Stomach (tissue), 8 donors: ENCODE measurements at regions not wholly inside any gene's neighbourhood (a gene's known extent, or its start where the extent isn't known, plus 50 kb on each side); places are given as distances from the start of the nearest gene placed in this dataset.
"Not testable (repeated sequence)": the region's sequence is repeated elsewhere in the genome, so short reads cannot be mapped to it uniquely, and the experiment has no call there.

Experiments used
- DNase-seq, 2 donors: peaks; one replicate each; pipeline versions ENCODE4 v3.0.0 to v3.0.0-alpha.2; 2013 to 2019
- H3K27ac ChIP-seq, 5 donors: fragments of 200-600 bp in 4 of 5; sonication (generic) in 4 of 5; one replicate each; pipeline ENCODE4 v1.5.1; 2013 to 2019; ENCODE audit warnings: mild to moderate bottlenecking in 1 of 5, moderate library complexity in 1 of 5
- H3K27me3 ChIP-seq, 3 donors: fragments of 200-600 bp; sonication (generic); one replicate each; pipeline ENCODE4 v1.5.1; 2017 to 2019; ENCODE audit warnings: mixed run types in 1 of 3
- H3K36me3 ChIP-seq, 4 donors: fragments of 200-600 bp; sonication (generic); 1 replicate in 3 of 4; 2 replicates in 1 of 4; pipeline ENCODE4 v1.5.1; 2016 to 2019
- H3K4me1 ChIP-seq, 4 donors: fragments of 200-600 bp; sonication (generic); one replicate each; pipeline ENCODE4 v1.5.1; 2016 to 2019
- H3K4me3 ChIP-seq, 4 donors: fragments of 200-600 bp; sonication (generic) in 3 of 4; one replicate each; pipeline ENCODE4 v1.5.1; 2016 to 2019; ENCODE audit warnings: mild to moderate bottlenecking in 1 of 4
- H3K9me3 ChIP-seq, 4 donors: fragments of 200-600 bp; sonication (generic); one replicate each; pipeline ENCODE4 v1.5.1; 2016 to 2019
- CTCF ChIP-seq, 7 experiments: fragments of 450-650 bp in 4 of 7; fragments of 200-600 bp in 3 of 7; sonication (generic) in 3 of 7; IDR thresholded peaks; one replicate each; pipeline ENCODE4 v1.5.1; 2016 to 2019; ENCODE audit warnings: antibody characterized with exemption in 7 of 7, control low read depth in 2 of 7, mild to moderate bottlenecking in 1 of 7
- EP300 ChIP-seq: sonication (generic); formaldehyde crosslinking; IDR thresholded peaks from one replicate; pipeline ENCODE4 v1.6.1; 2017; ENCODE audit warnings: antibody characterized with exemption
- POLR2A ChIP-seq, 4 donors: fragments of 450-650 bp; IDR thresholded peaks; one replicate each; pipeline ENCODE4 v1.6.1; 2016; ENCODE audit warnings: antibody characterized with exemption in 4 of 4, control low read depth in 2 of 4, mild to moderate bottlenecking in 1 of 4, moderate library complexity in 1 of 4
- POLR2AphosphoS5 ChIP-seq, 3 donors: sonication (generic); formaldehyde crosslinking; IDR thresholded peaks; one replicate each; pipeline ENCODE4 v1.6.1; 2016; ENCODE audit warnings: antibody characterized with exemption in 3 of 3
- WGBS, 5 donors: extraction: QIAGEN DNeasy Blood & Tissue Kit in 3 of 5; methylation state at CpG; one replicate each; pipeline versions ENCODE4 v1.1.5 to v1.1.7; 2013 to 2018; 5-methylcytosine and 5-hydroxymethylcytosine counted together
- intact Hi-C: fragments of 100-400 bp; cut with DNase I; formaldehyde crosslinking; loops from one replicate; pipeline ENCODE4 v1.15.1; 2023; ENCODE audit warnings: low total_unique reads
- donor health status: healthy with polysubstance abuse.
- donor health status: Bipolar disorder and iron deficiency.
- donor health status: healthy.

- 85 to 95% (median 91%) methylated on average over 3 of the region's 3 CpGs for WGBS, 5 donors
- no peaks in the 10 kb centered on the region for H3K4me1 ChIP-seq
- TF ChIP-seq POLR2A (IDR thresholded peaks at IDR 0.05) (no peak), POLR2AphosphoS5 (IDR thresholded peaks at IDR 0.05) (no peak), EP300 (no peak), CTCF (IDR thresholded peaks at IDR 0.05) (no peak)
- no peaks in the 10 kb centered on the region for H3K36me3 ChIP-seq
- no peak overlapping the region for H3K27ac ChIP-seq
- intact Hi-C loops, result no loop called here
- no peaks in the 10 kb centered on the region for H3K9me3 ChIP-seq
- no peak for DNase-seq
- no peaks in the 10 kb centered on the region for H3K27me3 ChIP-seq
- H3K4me3 ChIP-seq, result no peak overlapping the region
These were observed 314.6 kb downstream of the ADAMTS20 start for GRCh38 chr12:43237238-43237879.

GRCh38 chr12:43235721-43236120, 316.3 kb downstream of the ADAMTS20 start:
- TF ChIP-seq CTCF (IDR thresholded peaks at IDR 0.05), result no peak
- TF ChIP-seq POLR2A (IDR thresholded peaks at IDR 0.05), result no peak
- TF ChIP-seq EP300, result no peak
- TF ChIP-seq POLR2AphosphoS5 (IDR thresholded peaks at IDR 0.05), result no peak
- Histone ChIP-seq H3K4me3 (no peak overlapping the region), H3K27me3 (no peaks in the 10 kb centered on the region), H3K27ac (no peak overlapping the region), H3K36me3 (no peaks in the 10 kb centered on the region), H3K9me3 (no peaks in the 10 kb centered on the region), H3K4me1 (no peaks in the 10 kb centered on the region)
- DNase-seq, result no peak
- intact Hi-C loops, result no loop called here
- 77 to 93% (median 90%) methylated on average over 1 of the region's 1 CpG for WGBS, 5 donors

GRCh38 chr12:43233861-43234260, 318.1 kb downstream of the ADAMTS20 start:
- Histone ChIP-seq H3K4me1 (no peaks in the 10 kb centered on the region), H3K27ac (no peak overlapping the region), H3K4me3 (no peak overlapping the region), H3K27me3 (no peaks in the 10 kb centered on the region), H3K9me3 (no peaks in the 10 kb centered on the region), H3K36me3 (no peaks in the 10 kb centered on the region)
- TF ChIP-seq POLR2AphosphoS5 (IDR thresholded peaks at IDR 0.05), result no peak
- TF ChIP-seq EP300, result no peak
- no peak for TF ChIP-seq POLR2A (IDR thresholded peaks at IDR 0.05)
- WGBS, 5 donors, result 92 to 99% (median 93%) methylated on average over 2 of the region's 2 CpGs
- no peak for DNase-seq
- intact Hi-C loops, result no loop called here

GRCh38 chr12:43226151-43226550, 325.9 kb downstream of the ADAMTS20 start:
- H3K4me1 ChIP-seq, result no peaks in the 10 kb centered on the region
- no peak overlapping the region for H3K27ac ChIP-seq
- no peak for DNase-seq
- no peaks in the 10 kb centered on the region for H3K9me3 ChIP-seq
- WGBS, 5 donors, result 91 to 97% (median 96%) methylated on average over 2 of the region's 2 CpGs
- no peaks in the 10 kb centered on the region for H3K27me3 ChIP-seq
- no peaks in the 10 kb centered on the region for H3K36me3 ChIP-seq
- intact Hi-C loops, result no loop called here
- TF ChIP-seq EP300 (no peak), CTCF (IDR thresholded peaks at IDR 0.05) (no peak), POLR2A (IDR thresholded peaks at IDR 0.05) (no peak), POLR2AphosphoS5 (IDR thresholded peaks at IDR 0.05) (no peak)
- H3K4me3 ChIP-seq, result no peak overlapping the region

GRCh38 chr12:43224190-43224805, 327.7 kb downstream of the ADAMTS20 start:
- H3K4me1 ChIP-seq, DNase-seq, H3K27me3 ChIP-seq, H3K4me3 ChIP-seq, H3K36me3 ChIP-seq, H3K27ac ChIP-seq, intact Hi-C loops, H3K9me3 ChIP-seq: not testable (repeated sequence)
- WGBS, 5 donors, result 91 to 97% (median 94%) methylated on average over 30 to 35 of the region's 36 CpGs
